GM19238 (cell line): ENCODE measurements at regions not wholly inside any gene's neighbourhood (a gene's known extent, or its start where the extent isn't known, plus 50 kb on each side); places are given as distances from the start of the nearest gene placed in this dataset.

Source experiments
- DNase-seq: peaks from one replicate; pipeline ENCODE4 v3.0.0; 2011; ENCODE audit warnings: low spot score; ENCODE audit not compliant: insufficient read length

GRCh38 chr10:120982507-120982906 lies 131.3 kb downstream of the WDR11 start:
- no peak for DNase-seq

GRCh38 chr10:120983721-120984120 lies 132.6 kb downstream of the WDR11 start:
- no peak for DNase-seq

- no peak for DNase-seq
Observed at GRCh38 chr10:120984221-120984620, 133.1 kb downstream of the WDR11 start.

- no peak for DNase-seq
Observed at GRCh38 chr10:120987359-120987758, 136.2 kb downstream of the WDR11 start.

GRCh38 chr10:120988751-120989150 lies 137.6 kb downstream of the WDR11 start:
- DNase-seq: no peak

- no peak for DNase-seq
Observed at GRCh38 chr10:120989279-120989678, 138.1 kb downstream of the WDR11 start.

- DNase-seq: no peak
Observed at GRCh38 chr10:120989996-120990598, 138.9 kb downstream of the WDR11 start.

GRCh38 chr10:120990831-120991230 lies 139.7 kb downstream of the WDR11 start:
- no peak for DNase-seq

GRCh38 chr10:120993089-120993488 lies 141.9 kb downstream of the WDR11 start:
- DNase-seq: no peak

GRCh38 chr10:120995768-120996167 lies 144.6 kb downstream of the WDR11 start:
- no peak for DNase-seq

- no peak for DNase-seq
Observed at GRCh38 chr10:120996456-120997034, 145.4 kb downstream of the WDR11 start.

- DNase-seq: no peak
Observed at GRCh38 chr10:120997313-120997712, 146.2 kb downstream of the WDR11 start.

- no peak for DNase-seq
Observed at GRCh38 chr10:120997756-120998155, 146.6 kb downstream of the WDR11 start.

GRCh38 chr10:120998251-120998650 lies 147.1 kb downstream of the WDR11 start:
- no peak for DNase-seq

GRCh38 chr10:120998782-120999285 lies 147.7 kb downstream of the WDR11 start:
- no peak for DNase-seq

GRCh38 chr10:120999868-121000267 lies 148.7 kb downstream of the WDR11 start:
- no peak for DNase-seq

- no peak for DNase-seq
Observed at GRCh38 chr10:121002586-121003205, 151.5 kb downstream of the WDR11 start.

- DNase-seq: no peak
Observed at GRCh38 chr10:121005948-121006587, 154.9 kb downstream of the WDR11 start.

- no peak for DNase-seq
Observed at GRCh38 chr10:121007264-121007663, 156.1 kb downstream of the WDR11 start.

GRCh38 chr10:121015916-121016315 lies 164.8 kb downstream of the WDR11 start:
- DNase-seq: no peak

- no peak for DNase-seq
Observed at GRCh38 chr10:121024905-121025584, 173.9 kb downstream of the WDR11 start.

- no peak for DNase-seq
Observed at GRCh38 chr10:121025731-121026130, 174.6 kb downstream of the WDR11 start.
